Pancreas (tissue), 10 donors: ENCODE measurements at regions not wholly inside any gene's neighbourhood (a gene's known extent, or its start where the extent isn't known, plus 50 kb on each side); places are given as distances from the start of the nearest gene placed in this dataset.
A peak's percentile ranks its signal among the peaks of the same experiment; 100 is the strongest.

Experiments
- ATAC-seq, 4 donors: fragments of 200-7000 bp; cut with Tn5 transposase; one replicate each; pipeline versions ENCODE4 v1.8.0 to v1.9.1; 2020; ENCODE audit warnings: mild to moderate bottlenecking in 4 of 4, moderate library complexity in 4 of 4
- DNase-seq, 6 donors: peaks; one replicate each; pipeline ENCODE4 v3.0.0-alpha.2; 2020
- FAIRE-seq: peaks from 2 replicates; lab custom pipeline; 2012; peaks lifted over from hg19 to GRCh38; lab: Jason Lieb, UNC
- H3K27ac ChIP-seq, 4 donors: fragments of 200-600 bp; sonication (generic); 1 replicate in 3 of 4; 2 replicates in 1 of 4; pipeline versions ENCODE4 v1.5.0 to v1.8.0; 2020
- H3K27me3 ChIP-seq, 4 donors: fragments of 200-600 bp; one replicate each; pipeline ENCODE4 v1.8.0; 2021
- H3K36me3 ChIP-seq, 3 donors: fragments of 200-600 bp; sonication (generic) in 1 of 3; one replicate each; pipeline versions ENCODE4 v1.5.0 to v1.8.0; 2020 to 2021
- H3K4me1 ChIP-seq, 3 donors: fragments of 200-600 bp; one replicate each; pipeline ENCODE4 v1.8.0; 2021
- H3K4me3 ChIP-seq, 4 donors: fragments of 200-600 bp; sonication (generic) in 2 of 4; one replicate each; pipeline versions ENCODE4 v1.5.0 to v1.8.0; 2020 to 2021
- H3K9me3 ChIP-seq, 4 donors: fragments of 200-600 bp; one replicate each; pipeline ENCODE4 v1.8.0; 2021
- WGBS, 2 donors: extraction: QIAGEN DNeasy Blood & Tissue Kit; methylation state at CpG; one replicate each; pipeline ENCODE4 v1.1.7; 2013; 5-methylcytosine and 5-hydroxymethylcytosine counted together
- intact Hi-C, 3 donors: fragments of 100-400 bp; cut with DNase I; formaldehyde crosslinking; loops; one replicate each; pipeline versions ENCODE4 v1.11.1 to v1.14.2; 2022
- TF ChIP-seq, protein P1 (sequence below), 4 donors: fragments of 200-600 bp; sonication (generic) in 3 of 4; IDR thresholded peaks; one replicate each; pipeline versions ENCODE4 v1.5.0 to v1.8.0; 2021; ENCODE audit warnings: antibody characterized with exemption in 4 of 4
- donor health status: healthy with polysubstance abuse.
- donor health status: DM: no; HTN: no; CAD: no; lungs with moderate emphysema.
- donor health status: DM: no; HTN: no; CAD: no.
- donor health status: control.
- donor health status: control.
- donor health status: Bipolar disorder and iron deficiency.
- donor health status: DM: yes; HTN: yes; CAD: no.
- donor health status: DM: no; HTN: no; CAD: no.
- donor health status: DM: no; HTN: no; CAD: no.
- donor health status: DM: yes; HTN: yes; CAD: no.

DNA sequence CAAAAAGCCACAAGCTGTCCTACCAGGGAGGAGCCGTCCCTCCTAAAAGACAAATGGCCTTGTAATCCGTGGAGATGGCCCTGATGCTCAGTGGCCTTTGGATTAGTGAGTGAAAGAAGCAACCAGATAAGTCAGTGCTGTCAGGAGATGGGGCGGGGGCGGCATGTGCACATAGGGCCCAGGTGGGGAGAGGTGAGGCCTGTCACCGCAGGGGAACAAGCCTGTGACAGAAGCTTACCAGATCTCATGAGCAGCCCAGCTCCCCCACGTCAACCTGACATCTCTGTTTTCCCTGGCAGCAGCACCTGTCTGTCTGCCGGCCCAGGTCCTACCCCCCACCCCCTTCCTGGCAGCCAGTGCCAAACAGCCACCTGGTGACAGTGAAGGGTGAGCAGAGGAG is 162.6 kb downstream of the BUD13 start:
- Histone ChIP-seq H3K36me3 (no peaks in the 10 kb centered on the region), H3K9me3 (no peaks in the 10 kb centered on the region), H3K4me3 (no peak overlapping the region), H3K27me3 (no peaks in the 10 kb centered on the region), H3K27ac (no peak overlapping the region), H3K4me1 (no peaks in the 10 kb centered on the region)
- intact Hi-C loops: no loop called here
- TF ChIP-seq, protein P1, sequence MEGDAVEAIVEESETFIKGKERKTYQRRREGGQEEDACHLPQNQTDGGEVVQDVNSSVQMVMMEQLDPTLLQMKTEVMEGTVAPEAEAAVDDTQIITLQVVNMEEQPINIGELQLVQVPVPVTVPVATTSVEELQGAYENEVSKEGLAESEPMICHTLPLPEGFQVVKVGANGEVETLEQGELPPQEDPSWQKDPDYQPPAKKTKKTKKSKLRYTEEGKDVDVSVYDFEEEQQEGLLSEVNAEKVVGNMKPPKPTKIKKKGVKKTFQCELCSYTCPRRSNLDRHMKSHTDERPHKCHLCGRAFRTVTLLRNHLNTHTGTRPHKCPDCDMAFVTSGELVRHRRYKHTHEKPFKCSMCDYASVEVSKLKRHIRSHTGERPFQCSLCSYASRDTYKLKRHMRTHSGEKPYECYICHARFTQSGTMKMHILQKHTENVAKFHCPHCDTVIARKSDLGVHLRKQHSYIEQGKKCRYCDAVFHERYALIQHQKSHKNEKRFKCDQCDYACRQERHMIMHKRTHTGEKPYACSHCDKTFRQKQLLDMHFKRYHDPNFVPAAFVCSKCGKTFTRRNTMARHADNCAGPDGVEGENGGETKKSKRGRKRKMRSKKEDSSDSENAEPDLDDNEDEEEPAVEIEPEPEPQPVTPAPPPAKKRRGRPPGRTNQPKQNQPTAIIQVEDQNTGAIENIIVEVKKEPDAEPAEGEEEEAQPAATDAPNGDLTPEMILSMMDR (IDR thresholded peaks at IDR 0.05): no peak
- 46 to 52% methylated on average over 7 of the region's 7 CpGs for WGBS, 2 donors
- ATAC-seq (no peak), DNase-seq (no peak), FAIRE-seq (no peak)

DNA sequence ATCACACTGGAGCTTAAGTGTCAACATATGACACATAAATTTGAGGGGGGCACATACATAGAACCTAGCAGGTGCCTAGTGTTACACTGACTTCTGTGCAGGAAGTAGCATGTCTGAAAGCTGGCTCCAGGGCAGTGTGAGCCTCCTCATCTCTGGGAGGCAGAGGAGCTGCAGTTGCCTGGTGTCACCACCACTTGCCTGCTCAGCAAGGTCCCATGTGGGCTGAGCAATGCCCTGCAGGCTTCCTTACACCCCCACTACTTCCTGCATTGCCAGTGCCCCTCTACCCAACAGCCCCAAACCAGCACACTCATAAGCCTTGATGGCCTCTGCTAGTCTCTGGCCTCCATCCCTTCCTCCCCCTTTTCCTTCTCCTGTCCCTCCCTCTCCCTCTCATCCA is 165.8 kb downstream of the BUD13 start:
- Histone ChIP-seq H3K9me3 (no peaks in the 10 kb centered on the region), H3K27ac (no peak overlapping the region), H3K36me3 (no peaks in the 10 kb centered on the region), H3K27me3 (no peaks in the 10 kb centered on the region), H3K4me3 (no peak overlapping the region), H3K4me1 (no peaks in the 10 kb centered on the region)
- no peak for DNase-seq
- TF ChIP-seq, protein P1 (IDR thresholded peaks at IDR 0.05): no peak
- no peak for FAIRE-seq
- intact Hi-C loops: no loop called here
- ATAC-seq: no peak

DNA sequence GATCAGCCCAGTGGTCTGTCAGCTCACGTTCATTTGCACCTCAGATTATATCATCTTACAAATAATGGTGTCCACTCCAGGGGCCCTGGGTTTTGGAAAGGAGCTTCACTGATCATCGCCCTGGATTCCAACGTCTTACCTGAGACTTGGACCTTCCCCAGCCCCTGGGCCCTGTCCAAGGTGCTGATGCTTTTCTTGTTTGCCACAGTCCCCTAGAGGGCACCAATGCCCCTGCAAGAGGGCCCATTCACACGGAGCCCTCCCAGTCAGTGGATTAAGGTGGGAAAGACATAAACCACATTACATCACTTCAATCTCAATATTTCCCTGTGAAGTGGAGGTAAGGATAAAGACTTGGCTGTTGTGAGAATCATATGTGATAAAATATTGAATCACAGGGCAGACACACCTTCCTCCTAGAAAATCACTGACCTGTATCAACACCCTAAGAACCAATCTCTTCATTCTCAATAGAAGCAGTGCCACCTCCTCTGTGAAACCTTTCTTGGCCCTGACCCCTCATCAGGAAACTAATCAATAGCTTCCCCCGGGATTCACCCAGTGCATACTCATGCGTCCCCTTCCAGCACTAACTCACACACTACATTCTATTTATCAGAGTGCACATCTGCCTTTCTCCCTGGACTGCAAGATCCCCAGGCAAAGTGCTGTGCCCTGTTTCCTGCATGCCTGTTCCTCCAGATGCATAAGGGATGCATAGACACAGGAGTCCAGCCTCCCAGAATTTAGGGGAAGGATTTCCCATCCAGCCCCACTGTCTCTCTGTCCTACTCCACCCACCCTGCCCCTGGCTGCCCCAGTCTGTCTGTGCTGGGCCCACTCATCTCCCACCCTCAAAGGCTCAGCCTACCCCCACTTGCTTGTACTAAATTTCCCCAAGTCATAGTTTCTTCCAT is 167.0 kb downstream of the BUD13 start:
- Histone ChIP-seq H3K4me3 (no peak overlapping the region), H3K9me3 (no peaks in the 10 kb centered on the region), H3K27ac (no peak overlapping the region), H3K27me3 (no peaks in the 10 kb centered on the region), H3K4me1 (no peaks in the 10 kb centered on the region), H3K36me3 (no peaks in the 10 kb centered on the region)
- FAIRE-seq (no peak), ATAC-seq (peak in 2 of 4 donors; percentile 53 to 72), DNase-seq (peak in 3 of 6 donors; percentile 11 to 32 (median 22))
- 26 to 28% methylated on average over 6 of the region's 6 CpGs for WGBS, 2 donors
- intact Hi-C loops: no loop called here
- TF ChIP-seq, protein P1 (IDR thresholded peaks at IDR 0.05): peak in 1 of 4 donors; percentile 23

DNA sequence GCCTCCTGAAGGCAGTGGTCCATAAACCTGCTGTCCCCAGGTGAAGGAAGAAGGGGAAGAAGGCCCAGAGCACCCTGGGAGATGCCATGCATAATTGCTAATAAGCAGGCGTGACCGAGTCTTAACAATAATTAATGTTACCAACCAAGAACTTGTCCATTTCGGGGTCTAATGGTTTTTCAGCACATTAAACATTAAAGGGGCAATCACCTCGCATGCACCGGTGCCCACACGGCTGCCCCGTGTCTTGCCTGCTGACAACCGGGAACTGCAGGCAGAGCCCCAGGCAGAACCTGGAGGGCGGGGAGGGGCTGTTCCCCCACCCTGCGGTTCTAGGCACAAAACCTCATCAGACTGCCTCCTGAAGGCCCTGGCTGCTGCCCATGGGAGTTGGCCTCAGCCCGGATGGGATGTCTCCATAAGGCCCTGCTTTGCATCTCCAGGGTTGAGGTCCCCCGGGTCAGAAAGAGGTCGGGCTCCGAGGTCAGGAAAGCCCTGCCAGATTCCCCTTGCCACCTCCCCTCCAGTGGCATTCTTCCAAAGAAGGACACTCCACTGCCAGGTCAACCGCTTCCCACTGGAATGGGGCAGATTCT is 169.0 kb downstream of the BUD13 start:
- no peak overlapping the region for H3K27ac ChIP-seq
- no peak for DNase-seq
- no peaks in the 10 kb centered on the region for H3K27me3 ChIP-seq
- H3K36me3 ChIP-seq: no peaks in the 10 kb centered on the region
- intact Hi-C loops: no loop called here
- no peaks in the 10 kb centered on the region for H3K9me3 ChIP-seq
- WGBS, 2 donors: 69 to 77% methylated on average over 15 of the region's 15 CpGs
- ATAC-seq: no peak
- TF ChIP-seq, protein P1 (IDR thresholded peaks at IDR 0.05): no peak
- no peak for FAIRE-seq
- no peak overlapping the region for H3K4me3 ChIP-seq
- H3K4me1 ChIP-seq: no peaks in the 10 kb centered on the region

DNA sequence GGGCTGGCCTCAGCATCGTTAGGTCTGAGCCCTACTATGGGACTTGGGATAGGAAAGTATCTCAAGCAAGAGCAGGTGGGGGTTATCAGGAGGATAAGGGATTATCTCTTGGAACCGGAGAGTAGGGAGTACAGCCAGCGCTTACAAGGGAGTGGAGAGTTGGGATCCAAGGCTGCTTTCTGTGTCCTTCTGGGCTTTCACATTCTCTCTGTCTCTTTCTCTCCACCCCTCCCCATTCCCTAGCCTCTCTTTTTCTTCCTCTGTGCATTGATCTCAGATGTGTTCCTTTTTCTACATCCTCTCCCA is 170.2 kb downstream of the BUD13 start:
- ATAC-seq (no peak), FAIRE-seq (no peak), DNase-seq (no peak)
- no peak overlapping the region for H3K4me3 ChIP-seq
- H3K27ac ChIP-seq: no peak overlapping the region
- 35 to 41% methylated on average over 3 of the region's 3 CpGs for WGBS, 2 donors
- H3K4me1 ChIP-seq: no peaks in the 10 kb centered on the region
- TF ChIP-seq, protein P1 (IDR thresholded peaks at IDR 0.05): no peak
- H3K9me3 ChIP-seq: no peaks in the 10 kb centered on the region
- intact Hi-C loops: no loop called here
- no peaks in the 10 kb centered on the region for H3K36me3 ChIP-seq
- H3K27me3 ChIP-seq: no peaks in the 10 kb centered on the region
